Thyroid gland (tissue), 4 donors: ENCODE measurements at regions not wholly inside any gene's neighbourhood (a gene's known extent, or its start where the extent isn't known, plus 50 kb on each side); places are given as distances from the start of the nearest gene placed in this dataset.

Experiments used
- DNase-seq, 2 donors: peaks; one replicate each; pipeline ENCODE4 v3.0.0-alpha.2; 2019
- H3K27ac ChIP-seq, 3 donors: fragments of 200-600 bp; sonication (generic); 1 replicate in 2 of 3; 2 replicates in 1 of 3; pipeline ENCODE4 v1.5.1; 2016 to 2019; ENCODE audit warnings: mild to moderate bottlenecking in 1 of 3, moderate library complexity in 1 of 3
- H3K27me3 ChIP-seq: fragments of 200-600 bp; sonication (generic); one replicate; pipeline ENCODE4 v1.5.1; 2019
- H3K36me3 ChIP-seq, 2 donors: fragments of 200-600 bp; sonication (generic); one replicate each; pipeline ENCODE4 v1.5.1; 2016 to 2019
- H3K4me1 ChIP-seq, 2 donors: fragments of 200-600 bp; sonication (generic); one replicate each; pipeline ENCODE4 v1.5.1; 2017 to 2019
- H3K4me3 ChIP-seq, 3 donors: fragments of 200-600 bp; sonication (generic); replicated peaks in 1 of 3; 1 replicate in 2 of 3; 2 replicates in 1 of 3; pipeline ENCODE4 v1.5.1; 2016; ENCODE audit warnings: mild to moderate bottlenecking in 1 of 3
- H3K9me3 ChIP-seq: fragments of 200-600 bp; sonication (generic); one replicate; pipeline ENCODE4 v1.5.1; 2017
- POLR2A ChIP-seq, 2 donors: fragments of 450-650 bp; IDR thresholded peaks; one replicate each; pipeline ENCODE4 v1.6.1; 2017; ENCODE audit warnings: antibody characterized with exemption in 2 of 2, mild to moderate bottlenecking in 2 of 2, moderate library complexity in 1 of 2
- WGBS, 2 donors: methylation state at CpG; one replicate each; pipeline ENCODE4 v1.1.5; 2017; 5-methylcytosine and 5-hydroxymethylcytosine counted together
- intact Hi-C: fragments of 100-400 bp; cut with DNase I; formaldehyde crosslinking; loops from one replicate; pipeline ENCODE4 v1.15.1; 2023
- TF ChIP-seq, protein P1 (sequence below), 6 experiments: fragments of 200-600 bp in 3 of 6; fragments of 450-650 bp in 3 of 6; sonication (generic) in 3 of 6; IDR thresholded peaks; one replicate each; pipeline ENCODE4 v1.5.1; 2016 to 2019; ENCODE audit warnings: antibody characterized with exemption in 6 of 6, mild to moderate bottlenecking in 2 of 6, inconsistent platforms in 1 of 6, moderate library complexity in 1 of 6

DNA sequence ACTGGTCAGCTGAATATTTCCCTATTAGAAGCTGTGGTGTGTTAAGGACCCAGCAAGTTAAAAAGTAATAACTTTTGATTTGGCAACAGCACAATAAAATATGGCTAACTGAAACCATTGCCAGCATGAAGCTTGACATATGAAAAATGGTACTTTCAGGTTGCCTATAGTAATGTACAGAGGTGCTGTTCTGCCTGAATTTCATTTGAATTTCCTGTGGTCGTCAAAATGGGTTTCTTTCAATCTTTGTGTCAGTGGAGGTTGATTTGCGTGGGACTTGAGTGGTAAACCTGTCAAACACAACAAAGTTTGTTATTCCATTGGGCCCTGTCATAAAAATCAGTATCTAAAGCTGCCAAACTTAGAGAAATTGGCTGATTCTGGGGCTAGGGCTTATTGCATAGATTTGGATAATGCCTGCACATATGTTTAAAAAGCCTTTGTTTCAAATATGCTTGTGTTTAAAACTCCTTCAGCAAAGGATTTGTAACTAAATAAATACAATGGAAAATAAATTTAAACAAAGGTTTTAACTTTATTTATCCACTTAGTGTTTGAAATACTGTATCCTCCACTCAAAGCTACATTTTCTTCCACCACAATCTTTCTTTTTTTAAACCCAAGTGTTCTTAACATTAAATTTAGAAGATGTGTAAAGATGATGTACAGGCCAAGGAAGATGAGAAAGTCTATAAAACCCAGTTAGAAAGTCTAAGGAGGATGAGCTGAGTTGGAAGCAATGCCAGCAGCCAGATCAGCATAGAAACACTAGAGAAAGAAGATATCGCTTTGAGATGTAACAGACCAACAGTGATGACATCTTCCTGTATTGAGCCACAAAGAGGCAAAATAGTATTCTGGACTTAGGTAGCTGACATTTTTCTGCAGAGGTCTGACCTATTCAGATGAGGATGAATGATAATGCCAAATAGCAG lies 134.8 kb upstream of the GIMD1 start:
- intact Hi-C loops: no loop called here
- WGBS, 2 donors: 83 to 84% methylated on average over 3 of the region's 3 CpGs
- H3K4me1 ChIP-seq: no peaks in the 10 kb centered on the region
- TF ChIP-seq, protein P1, sequence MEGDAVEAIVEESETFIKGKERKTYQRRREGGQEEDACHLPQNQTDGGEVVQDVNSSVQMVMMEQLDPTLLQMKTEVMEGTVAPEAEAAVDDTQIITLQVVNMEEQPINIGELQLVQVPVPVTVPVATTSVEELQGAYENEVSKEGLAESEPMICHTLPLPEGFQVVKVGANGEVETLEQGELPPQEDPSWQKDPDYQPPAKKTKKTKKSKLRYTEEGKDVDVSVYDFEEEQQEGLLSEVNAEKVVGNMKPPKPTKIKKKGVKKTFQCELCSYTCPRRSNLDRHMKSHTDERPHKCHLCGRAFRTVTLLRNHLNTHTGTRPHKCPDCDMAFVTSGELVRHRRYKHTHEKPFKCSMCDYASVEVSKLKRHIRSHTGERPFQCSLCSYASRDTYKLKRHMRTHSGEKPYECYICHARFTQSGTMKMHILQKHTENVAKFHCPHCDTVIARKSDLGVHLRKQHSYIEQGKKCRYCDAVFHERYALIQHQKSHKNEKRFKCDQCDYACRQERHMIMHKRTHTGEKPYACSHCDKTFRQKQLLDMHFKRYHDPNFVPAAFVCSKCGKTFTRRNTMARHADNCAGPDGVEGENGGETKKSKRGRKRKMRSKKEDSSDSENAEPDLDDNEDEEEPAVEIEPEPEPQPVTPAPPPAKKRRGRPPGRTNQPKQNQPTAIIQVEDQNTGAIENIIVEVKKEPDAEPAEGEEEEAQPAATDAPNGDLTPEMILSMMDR (IDR thresholded peaks at IDR 0.05): no peak
- no peak for TF ChIP-seq POLR2A (IDR thresholded peaks at IDR 0.05)
- H3K9me3 ChIP-seq: no peaks in the 10 kb centered on the region
- no peaks in the 10 kb centered on the region for H3K36me3 ChIP-seq
- no peak for DNase-seq
- H3K27me3 ChIP-seq: no peaks in the 10 kb centered on the region
- H3K27ac ChIP-seq: no peak overlapping the region
- H3K4me3 ChIP-seq: no peak overlapping the region

DNA sequence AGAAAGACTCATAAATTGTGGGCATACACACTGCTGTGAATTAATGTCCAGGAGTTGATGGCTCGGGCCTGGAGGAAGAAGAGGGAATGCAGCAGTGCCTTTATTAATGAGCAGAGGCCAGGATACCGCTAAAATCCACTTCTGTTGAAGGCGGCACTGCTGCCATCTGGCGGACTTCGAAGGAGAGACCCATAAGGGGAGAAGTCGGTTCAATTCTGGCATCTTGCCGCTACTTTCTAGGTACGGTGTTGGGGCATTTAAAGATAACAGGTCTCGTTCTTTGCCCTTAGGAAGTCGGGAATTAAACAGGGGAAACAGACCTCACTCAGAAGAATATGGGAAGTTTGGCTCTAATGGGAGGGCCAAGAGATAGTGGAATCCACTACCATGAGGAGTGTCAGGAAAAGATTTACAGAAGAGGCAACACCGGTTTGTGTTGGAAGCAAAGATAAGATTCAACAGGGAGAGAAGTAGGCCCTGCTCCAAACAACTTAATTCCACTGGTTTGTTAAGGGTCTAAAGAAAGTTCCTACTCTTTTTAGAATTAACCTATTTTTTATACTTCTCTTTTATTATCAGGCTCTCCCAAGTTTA lies 133.6 kb upstream of the GIMD1 start:
- no peaks in the 10 kb centered on the region for H3K27me3 ChIP-seq
- H3K9me3 ChIP-seq: no peaks in the 10 kb centered on the region
- H3K4me3 ChIP-seq: no peak overlapping the region
- WGBS, 2 donors: 8 to 16% methylated on average over 11 of the region's 11 CpGs
- intact Hi-C loops: no loop called here
- H3K36me3 ChIP-seq: no peaks in the 10 kb centered on the region
- DNase-seq: peak; percentile 35 to 56
- no peak overlapping the region for H3K27ac ChIP-seq
- no peak for TF ChIP-seq POLR2A (IDR thresholded peaks at IDR 0.05)
- TF ChIP-seq, protein P1 (IDR thresholded peaks at IDR 0.05): peak in 4 of 6 experiments; percentile 19 to 67 (median 35)
- no peaks in the 10 kb centered on the region for H3K4me1 ChIP-seq

DNA sequence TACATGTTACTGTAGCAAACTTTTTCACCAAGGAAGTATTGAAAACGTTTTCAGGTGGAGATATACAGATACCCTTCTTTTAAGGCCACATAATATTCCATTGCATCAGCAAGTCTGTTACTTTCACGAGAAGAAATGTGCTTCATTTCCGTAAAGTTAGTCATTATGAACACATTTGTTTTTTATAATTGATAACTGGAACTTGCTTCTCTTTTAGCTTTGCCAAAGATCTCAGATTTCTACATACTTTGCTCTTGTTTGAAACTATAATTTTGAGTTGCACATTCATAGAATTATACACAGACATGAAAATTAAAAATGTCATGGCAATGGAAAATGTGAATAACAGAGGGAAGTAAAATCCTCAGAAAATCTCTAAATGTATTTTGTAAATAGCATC lies 128.7 kb upstream of the GIMD1 start:
- Histone ChIP-seq H3K9me3 (no peaks in the 10 kb centered on the region), H3K27me3 (no peaks in the 10 kb centered on the region), H3K36me3 (no peaks in the 10 kb centered on the region), H3K4me3 (no peak overlapping the region), H3K27ac (no peak overlapping the region), H3K4me1 (no peaks in the 10 kb centered on the region)
- no peak for DNase-seq
- 58 to 61% methylated on average over 3 of the region's 3 CpGs for WGBS, 2 donors
- TF ChIP-seq, protein P1 (IDR thresholded peaks at IDR 0.05): no peak
- TF ChIP-seq POLR2A (IDR thresholded peaks at IDR 0.05): no peak
- intact Hi-C loops: no loop called here

DNA sequence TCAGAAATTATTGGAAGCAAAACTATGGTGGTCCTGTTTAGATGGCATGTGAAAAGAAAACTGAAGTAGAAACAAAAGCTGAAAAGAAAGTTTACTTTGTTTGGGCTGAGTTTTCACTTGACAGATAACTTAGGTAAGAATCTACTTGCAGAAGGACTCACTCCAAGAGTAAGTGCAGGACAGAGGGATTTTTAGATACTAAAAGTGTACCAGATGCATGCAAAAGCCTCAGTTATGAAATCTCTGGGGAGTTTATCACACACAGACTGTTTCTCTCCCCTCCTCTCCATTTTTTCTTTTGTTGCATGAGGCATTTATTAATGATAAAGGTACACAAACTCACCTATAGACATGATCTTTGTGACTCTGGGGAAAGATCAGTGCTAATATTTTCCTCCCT lies 127.5 kb upstream of the GIMD1 start:
- intact Hi-C loops: no loop called here
- TF ChIP-seq, protein P1 (IDR thresholded peaks at IDR 0.05): no peak
- TF ChIP-seq POLR2A (IDR thresholded peaks at IDR 0.05): no peak

DNA sequence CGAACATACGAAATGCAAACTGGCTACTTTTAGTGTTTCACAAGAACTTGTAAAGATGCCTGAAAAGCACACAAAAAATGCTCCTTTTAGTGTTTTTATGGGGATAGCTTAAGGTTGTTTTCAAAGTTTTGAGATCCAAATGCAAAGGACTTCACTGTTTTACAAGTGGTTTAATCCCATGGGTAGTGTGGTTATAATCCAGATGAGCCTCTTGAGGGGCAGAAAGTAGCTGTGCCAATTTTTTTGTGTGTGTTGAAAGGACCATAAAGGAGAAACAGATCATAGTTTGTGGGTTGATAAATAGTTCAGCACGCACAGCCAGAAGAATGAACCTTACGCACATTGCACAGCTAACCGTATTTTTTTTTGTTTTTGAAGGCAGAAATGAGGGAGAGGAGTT lies 126.9 kb upstream of the GIMD1 start:
- TF ChIP-seq, protein P1 (IDR thresholded peaks at IDR 0.05): no peak
- no peak for TF ChIP-seq POLR2A (IDR thresholded peaks at IDR 0.05)
- intact Hi-C loops: no loop called here
- WGBS, 2 donors: 70 to 74% methylated on average over 5 of the region's 5 CpGs
- no peak overlapping the region for H3K27ac ChIP-seq
- H3K4me3 ChIP-seq: no peak overlapping the region
- H3K4me1 ChIP-seq: no peaks in the 10 kb centered on the region
- H3K36me3 ChIP-seq: no peaks in the 10 kb centered on the region
- no peak for DNase-seq
- H3K27me3 ChIP-seq: no peaks in the 10 kb centered on the region
- H3K9me3 ChIP-seq: no peaks in the 10 kb centered on the region

More for the DNA sequence above, 127.5 kb upstream of the GIMD1 start:
- DNase-seq: no peak
- Histone ChIP-seq H3K27ac (no peak overlapping the region), H3K4me1 (no peaks in the 10 kb centered on the region), H3K36me3 (no peaks in the 10 kb centered on the region), H3K27me3 (no peaks in the 10 kb centered on the region), H3K4me3 (no peak overlapping the region), H3K9me3 (no peaks in the 10 kb centered on the region)
